ENCODE measurements at regions not wholly inside any gene's neighbourhood (a gene's known extent, or its start where the extent isn't known, plus 50 kb on each side); places are given as distances from the start of the nearest gene placed in this dataset.

DNA sequence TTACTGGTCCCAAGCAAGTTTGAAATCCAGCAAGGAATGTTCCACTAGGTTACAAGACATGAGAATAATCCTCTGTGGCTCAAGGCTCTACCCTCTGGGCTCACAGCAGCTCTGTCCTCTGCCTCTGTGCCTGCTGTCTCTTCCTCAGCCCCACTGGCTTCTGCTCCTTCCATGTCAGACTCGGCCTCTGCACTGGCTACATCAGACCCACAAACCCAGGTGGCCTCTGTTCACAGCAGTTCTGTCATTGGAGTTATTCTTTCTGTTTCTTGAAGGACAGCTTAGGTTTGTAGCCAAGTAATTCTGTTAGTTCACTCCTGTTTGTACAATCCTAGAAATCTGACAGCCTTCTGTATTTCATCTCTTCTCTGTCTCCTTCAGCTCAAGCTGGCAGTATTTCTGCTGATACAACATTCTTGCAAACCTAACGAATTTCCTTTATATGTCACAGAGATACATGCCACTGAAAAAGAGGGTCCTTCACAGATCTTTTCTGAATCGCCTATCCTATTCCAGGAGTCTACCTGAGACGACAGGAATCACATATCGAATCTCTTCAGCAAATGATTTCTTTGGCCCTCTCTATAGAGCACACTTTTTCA lies 227.8 kb upstream of the PLSCR5 start:
- Histone ChIP-seq H3K27ac (no peak overlapping the region), H3K4me1 (ENCODE audit: low read depth) (no peaks in the 10 kb centered on the region), H3K9me3 (ENCODE audit: low read depth) (no peaks in the 10 kb centered on the region), H3K36me3 (no peaks in the 10 kb centered on the region), H3K27me3 (no peaks in the 10 kb centered on the region), H3K4me3 (no peak overlapping the region)
- TF ChIP-seq, protein P1, sequence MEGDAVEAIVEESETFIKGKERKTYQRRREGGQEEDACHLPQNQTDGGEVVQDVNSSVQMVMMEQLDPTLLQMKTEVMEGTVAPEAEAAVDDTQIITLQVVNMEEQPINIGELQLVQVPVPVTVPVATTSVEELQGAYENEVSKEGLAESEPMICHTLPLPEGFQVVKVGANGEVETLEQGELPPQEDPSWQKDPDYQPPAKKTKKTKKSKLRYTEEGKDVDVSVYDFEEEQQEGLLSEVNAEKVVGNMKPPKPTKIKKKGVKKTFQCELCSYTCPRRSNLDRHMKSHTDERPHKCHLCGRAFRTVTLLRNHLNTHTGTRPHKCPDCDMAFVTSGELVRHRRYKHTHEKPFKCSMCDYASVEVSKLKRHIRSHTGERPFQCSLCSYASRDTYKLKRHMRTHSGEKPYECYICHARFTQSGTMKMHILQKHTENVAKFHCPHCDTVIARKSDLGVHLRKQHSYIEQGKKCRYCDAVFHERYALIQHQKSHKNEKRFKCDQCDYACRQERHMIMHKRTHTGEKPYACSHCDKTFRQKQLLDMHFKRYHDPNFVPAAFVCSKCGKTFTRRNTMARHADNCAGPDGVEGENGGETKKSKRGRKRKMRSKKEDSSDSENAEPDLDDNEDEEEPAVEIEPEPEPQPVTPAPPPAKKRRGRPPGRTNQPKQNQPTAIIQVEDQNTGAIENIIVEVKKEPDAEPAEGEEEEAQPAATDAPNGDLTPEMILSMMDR (IDR thresholded peaks at IDR 0.05; ENCODE audit: low read depth, low read length) = no peak
- no peak for DNase-seq (ENCODE audit: low read depth in 1 of 2, low spot score in 1 of 2)

DNA sequence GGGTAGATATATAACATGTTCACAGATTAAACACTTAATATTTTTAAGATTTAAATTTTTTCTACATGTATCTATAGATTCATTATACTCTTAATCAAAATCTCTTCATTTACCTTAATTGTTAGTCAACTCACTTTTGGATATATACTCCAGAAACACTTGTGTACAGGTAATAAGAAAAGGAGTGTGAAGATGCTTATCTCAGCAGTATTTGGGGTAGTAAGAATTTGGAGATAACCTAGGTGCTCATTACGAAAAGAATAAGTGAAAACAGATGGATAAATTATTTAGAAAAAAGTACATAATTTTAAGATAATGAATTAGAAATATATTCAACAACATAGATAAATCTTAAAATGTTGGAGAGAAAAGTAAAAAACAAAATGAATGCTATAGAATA lies 226.5 kb upstream of the PLSCR5 start:
- H3K4me1 ChIP-seq (ENCODE audit: low read depth) = no peaks in the 10 kb centered on the region
- H3K27me3 ChIP-seq = no peaks in the 10 kb centered on the region
- no peaks in the 10 kb centered on the region for H3K36me3 ChIP-seq
- no peaks in the 10 kb centered on the region for H3K9me3 ChIP-seq (ENCODE audit: low read depth)
- DNase-seq (ENCODE audit: low read depth in 1 of 2, low spot score in 1 of 2) = no peak
- no peak overlapping the region for H3K4me3 ChIP-seq
- no peak overlapping the region for H3K27ac ChIP-seq
- TF ChIP-seq, protein P1 (IDR thresholded peaks at IDR 0.05; ENCODE audit: low read depth, low read length) = no peak

DNA sequence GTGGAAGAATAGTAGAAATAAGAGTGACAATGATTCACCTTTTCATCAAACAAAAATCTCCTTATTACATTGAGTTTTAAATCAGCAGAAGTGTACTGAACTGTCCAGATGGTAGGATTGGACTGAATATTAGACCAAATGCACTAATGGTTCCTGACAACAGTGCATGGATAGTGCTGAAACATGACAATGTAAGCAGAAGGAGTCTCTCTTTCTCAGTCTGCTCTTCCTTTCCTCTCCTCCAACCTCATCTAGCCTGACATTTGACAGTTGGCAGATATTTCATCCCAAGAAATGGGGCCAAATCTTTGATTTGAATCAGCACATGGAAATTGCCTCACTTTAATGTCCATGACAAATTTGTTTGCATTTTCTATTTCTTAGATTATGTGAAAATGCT lies 225.1 kb upstream of the PLSCR5 start:
- TF ChIP-seq, protein P1 (IDR thresholded peaks at IDR 0.05; ENCODE audit: low read depth, low read length) = no peak
- no peaks in the 10 kb centered on the region for H3K9me3 ChIP-seq (ENCODE audit: low read depth)
- H3K27me3 ChIP-seq = no peaks in the 10 kb centered on the region
- no peaks in the 10 kb centered on the region for H3K4me1 ChIP-seq (ENCODE audit: low read depth)
- no peak overlapping the region for H3K27ac ChIP-seq
- H3K36me3 ChIP-seq = no peaks in the 10 kb centered on the region
- DNase-seq (ENCODE audit: low read depth in 1 of 2, low spot score in 1 of 2) = no peak
- H3K4me3 ChIP-seq = no peak overlapping the region

DNA sequence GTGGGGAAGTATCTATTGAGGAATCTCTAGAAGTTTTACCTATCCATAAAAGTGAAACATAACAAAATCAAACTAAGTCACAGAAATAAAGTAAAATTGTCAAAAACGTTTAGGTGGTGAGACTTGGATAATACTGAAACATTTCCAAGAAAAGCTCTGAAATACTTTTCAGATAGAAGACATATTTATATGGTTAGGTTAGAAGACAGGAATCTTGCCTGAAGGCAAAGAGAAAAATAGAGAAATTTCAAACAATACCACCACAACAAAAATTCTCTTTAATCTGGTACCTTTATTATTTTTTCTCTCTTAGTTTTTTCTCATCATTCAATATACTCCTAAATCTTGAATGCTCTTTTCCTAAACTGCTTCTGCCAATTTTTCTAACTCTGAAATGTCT lies 222.7 kb upstream of the PLSCR5 start:
- H3K4me3 ChIP-seq = no peak overlapping the region
- H3K9me3 ChIP-seq (ENCODE audit: low read depth) = no peaks in the 10 kb centered on the region
- H3K27me3 ChIP-seq = no peaks in the 10 kb centered on the region
- H3K36me3 ChIP-seq = no peaks in the 10 kb centered on the region
- H3K4me1 ChIP-seq (ENCODE audit: low read depth) = peaks cover 15% of the 10 kb centered on the region
- H3K27ac ChIP-seq = no peak overlapping the region
- TF ChIP-seq, protein P1 (IDR thresholded peaks at IDR 0.05; ENCODE audit: low read depth, low read length) = no peak
- DNase-seq (ENCODE audit: low read depth in 1 of 2, low spot score in 1 of 2) = no peak

DNA sequence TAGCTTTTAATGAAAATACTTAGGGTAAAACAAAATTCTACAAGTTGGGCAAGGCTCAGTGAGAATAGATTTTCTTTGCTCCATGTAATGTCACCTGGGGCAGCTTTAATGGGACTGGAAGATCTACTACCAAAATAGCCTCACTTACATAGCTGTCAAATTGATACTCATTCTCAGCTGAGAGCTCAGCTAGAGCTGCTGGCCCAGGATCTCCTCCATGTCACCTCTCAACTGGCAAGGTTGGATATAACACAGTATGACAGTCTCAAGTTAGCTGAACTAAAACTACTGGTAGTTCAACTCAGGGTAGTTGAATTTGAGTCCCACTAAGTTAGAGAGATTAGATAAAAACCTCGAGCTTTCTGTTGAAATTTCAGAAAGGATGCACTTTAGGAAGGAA lies 218.5 kb upstream of the PLSCR5 start:
- H3K36me3 ChIP-seq = no peaks in the 10 kb centered on the region
- DNase-seq (ENCODE audit: low read depth in 1 of 2, low spot score in 1 of 2) = peak in 1 of 2 donors; percentile 63

More for the DNA sequence above, 218.5 kb upstream of the PLSCR5 start:
- Histone ChIP-seq H3K27me3 (no peaks in the 10 kb centered on the region), H3K27ac (peak overlapping the region; percentile 59), H3K4me1 (ENCODE audit: low read depth) (peaks cover 20% of the 10 kb centered on the region), H3K4me3 (no peak overlapping the region), H3K9me3 (ENCODE audit: low read depth) (no peaks in the 10 kb centered on the region)
- TF ChIP-seq, protein P1 (IDR thresholded peaks at IDR 0.05; ENCODE audit: low read depth, low read length) = no peak
